Transverse colon (tissue), 3 donors: ENCODE measurements at regions not wholly inside any gene's neighbourhood (a gene's known extent, or its start where the extent isn't known, plus 50 kb on each side); places are given as distances from the start of the nearest gene placed in this dataset.

ENCODE experiments used
- EP300 ChIP-seq: sonication (generic); formaldehyde crosslinking; IDR thresholded peaks from one replicate; pipeline ENCODE4 v1.6.1; 2017; ENCODE audit warnings: antibody characterized with exemption, low read depth
- TF ChIP-seq, protein P1 (sequence below), 5 experiments: fragments of 200-600 bp in 3 of 5; fragments of 450-650 bp in 2 of 5; sonication (generic) in 3 of 5; IDR thresholded peaks; 1 replicate in 2 of 5; 2 replicates in 3 of 5; pipeline ENCODE4 v1.5.1; 2016 to 2017; ENCODE audit warnings: antibody characterized with exemption in 5 of 5, inconsistent platforms in 3 of 5, mild to moderate bottlenecking in 2 of 5, moderate library complexity in 1 of 5

DNA sequence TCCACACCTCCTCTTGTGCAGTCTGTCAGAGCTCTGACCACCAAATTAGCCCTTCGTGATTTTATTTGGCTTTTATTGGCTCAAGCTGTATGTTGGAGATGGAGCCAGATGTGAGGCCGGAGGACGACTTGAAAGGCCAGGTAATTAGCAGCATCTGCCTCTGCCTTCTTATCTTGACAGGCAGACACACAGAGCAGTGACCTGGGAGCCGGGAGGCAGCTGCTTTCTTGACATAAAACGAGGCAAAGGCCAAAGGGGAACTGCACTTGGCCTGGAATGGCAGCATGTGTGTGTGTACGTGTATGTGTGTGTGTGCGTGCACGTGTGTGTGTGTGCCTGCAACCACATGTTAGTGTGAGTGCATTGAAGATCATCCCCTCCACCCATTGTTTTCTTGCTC, 56.9 kb upstream of the BRD7 start:
- TF ChIP-seq, protein P1, sequence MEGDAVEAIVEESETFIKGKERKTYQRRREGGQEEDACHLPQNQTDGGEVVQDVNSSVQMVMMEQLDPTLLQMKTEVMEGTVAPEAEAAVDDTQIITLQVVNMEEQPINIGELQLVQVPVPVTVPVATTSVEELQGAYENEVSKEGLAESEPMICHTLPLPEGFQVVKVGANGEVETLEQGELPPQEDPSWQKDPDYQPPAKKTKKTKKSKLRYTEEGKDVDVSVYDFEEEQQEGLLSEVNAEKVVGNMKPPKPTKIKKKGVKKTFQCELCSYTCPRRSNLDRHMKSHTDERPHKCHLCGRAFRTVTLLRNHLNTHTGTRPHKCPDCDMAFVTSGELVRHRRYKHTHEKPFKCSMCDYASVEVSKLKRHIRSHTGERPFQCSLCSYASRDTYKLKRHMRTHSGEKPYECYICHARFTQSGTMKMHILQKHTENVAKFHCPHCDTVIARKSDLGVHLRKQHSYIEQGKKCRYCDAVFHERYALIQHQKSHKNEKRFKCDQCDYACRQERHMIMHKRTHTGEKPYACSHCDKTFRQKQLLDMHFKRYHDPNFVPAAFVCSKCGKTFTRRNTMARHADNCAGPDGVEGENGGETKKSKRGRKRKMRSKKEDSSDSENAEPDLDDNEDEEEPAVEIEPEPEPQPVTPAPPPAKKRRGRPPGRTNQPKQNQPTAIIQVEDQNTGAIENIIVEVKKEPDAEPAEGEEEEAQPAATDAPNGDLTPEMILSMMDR (IDR thresholded peaks at IDR 0.05), result no peak
- no peak for TF ChIP-seq EP300
